ENCODE measurements at regions not wholly inside any gene's neighbourhood (a gene's known extent, or its start where the extent isn't known, plus 50 kb on each side); places are given as distances from the start of the nearest gene placed in this dataset.
A peak's percentile ranks its signal among the peaks of the same experiment; 100 is the strongest.
"Not testable (repeated sequence)": the region's sequence is repeated elsewhere in the genome, so short reads cannot be mapped to it uniquely, and the experiment has no call there.

DNA sequence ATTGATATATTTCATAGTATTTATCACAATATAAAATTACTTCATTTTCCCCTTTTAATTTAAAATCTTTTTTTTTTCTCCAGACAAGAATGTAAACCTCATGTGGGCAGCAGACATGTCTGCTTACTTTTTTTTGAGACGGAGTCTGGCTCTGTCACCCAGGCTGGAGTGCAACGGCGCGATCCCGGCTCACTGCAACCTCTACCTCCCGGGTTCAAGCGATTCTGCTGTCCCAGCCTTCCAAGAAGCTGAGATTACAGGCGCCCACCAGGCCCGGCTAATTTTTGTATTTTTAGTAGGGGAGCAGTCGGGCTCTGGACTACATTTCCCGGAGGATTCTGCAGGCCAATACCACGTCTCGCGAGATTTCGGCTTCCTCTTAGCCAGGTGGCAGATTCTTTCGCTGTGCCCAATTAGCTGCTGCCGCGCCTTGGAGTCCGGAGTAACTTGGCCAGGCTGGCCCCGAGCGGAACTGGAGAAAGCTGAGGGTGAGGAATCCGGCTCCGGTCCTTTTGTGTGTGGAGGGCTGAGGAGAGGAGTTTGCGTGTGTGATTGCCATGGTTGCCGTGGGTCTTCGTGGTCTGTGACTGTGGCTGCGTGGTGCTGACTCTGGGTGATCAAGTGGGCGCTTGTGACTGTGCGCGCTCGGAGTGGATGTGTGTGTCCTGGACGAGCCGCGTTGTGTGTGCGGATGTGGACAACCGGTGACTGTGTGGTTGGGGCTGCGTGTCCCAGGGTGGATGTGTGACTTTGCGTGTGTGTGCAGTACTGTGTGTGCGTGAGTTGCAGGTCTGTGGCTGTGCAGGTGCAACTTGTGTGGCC lies 313.0 kb upstream of the ZNF337 start:
- H3K4me3 ChIP-seq (ENCODE audit: low read depth, low read length), result peak overlapping the region; percentile 87
- DNase-seq (ENCODE audit: low read depth), result peak; percentile 91

GRCh38 chr20:26008026-26008425 lies 311.4 kb upstream of the ZNF337 start:
- not testable (repeated sequence) for H3K4me3 ChIP-seq (ENCODE audit: low read depth, low read length); DNase-seq (ENCODE audit: low read depth)

GRCh38 chr20:26006164-26006563 lies 309.5 kb upstream of the ZNF337 start:
- H3K4me3 ChIP-seq (ENCODE audit: low read depth, low read length); DNase-seq (ENCODE audit: low read depth): not testable (repeated sequence)

GRCh38 chr20:26003959-26004358 lies 307.3 kb upstream of the ZNF337 start:
- not testable (repeated sequence) for H3K4me3 ChIP-seq (ENCODE audit: low read depth, low read length)

DNA sequence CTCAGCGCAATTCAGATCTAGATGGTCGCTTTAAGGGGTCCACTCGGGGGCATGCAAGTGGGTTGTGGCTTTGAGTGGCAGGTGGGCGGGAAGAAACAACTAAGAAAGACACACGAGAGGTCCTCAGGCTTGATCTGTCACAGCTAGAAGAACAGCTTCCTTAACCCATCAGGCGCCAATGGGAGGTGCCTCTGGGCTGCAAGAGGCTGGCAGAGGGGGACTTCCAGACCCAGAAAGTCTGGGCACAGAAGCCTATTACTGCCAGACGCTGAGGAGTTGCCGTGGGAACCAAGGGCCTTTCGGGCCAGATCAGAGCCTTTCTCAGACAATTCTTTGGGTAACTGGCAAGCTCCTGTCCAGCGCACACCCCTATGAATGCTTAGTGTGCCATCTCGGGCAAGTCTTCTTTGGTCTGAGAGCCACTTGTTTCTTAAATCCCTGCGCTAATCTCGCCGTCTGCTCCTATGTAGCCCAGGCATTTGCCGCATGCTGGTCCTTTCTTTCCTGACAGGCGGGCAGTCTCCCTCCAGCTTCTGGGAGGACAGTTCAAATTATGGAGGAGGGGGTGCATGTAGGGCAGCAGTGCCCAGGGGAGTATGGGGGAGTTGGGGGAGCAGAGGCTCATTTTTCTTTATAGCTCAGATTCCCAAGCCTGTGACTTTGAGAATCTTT lies 300.9 kb upstream of the ZNF337 start:
- not testable (repeated sequence) for DNase-seq (ENCODE audit: low read depth)

More at GRCh38 chr20:26003959-26004358, 307.3 kb upstream of the ZNF337 start:
- not testable (repeated sequence) for DNase-seq (ENCODE audit: low read depth)

GRCh38 chr20:25992146-25992545 lies 295.5 kb upstream of the ZNF337 start:
- no peak overlapping the region for H3K4me3 ChIP-seq (ENCODE audit: low read depth, low read length)
- TF ChIP-seq, protein P1, sequence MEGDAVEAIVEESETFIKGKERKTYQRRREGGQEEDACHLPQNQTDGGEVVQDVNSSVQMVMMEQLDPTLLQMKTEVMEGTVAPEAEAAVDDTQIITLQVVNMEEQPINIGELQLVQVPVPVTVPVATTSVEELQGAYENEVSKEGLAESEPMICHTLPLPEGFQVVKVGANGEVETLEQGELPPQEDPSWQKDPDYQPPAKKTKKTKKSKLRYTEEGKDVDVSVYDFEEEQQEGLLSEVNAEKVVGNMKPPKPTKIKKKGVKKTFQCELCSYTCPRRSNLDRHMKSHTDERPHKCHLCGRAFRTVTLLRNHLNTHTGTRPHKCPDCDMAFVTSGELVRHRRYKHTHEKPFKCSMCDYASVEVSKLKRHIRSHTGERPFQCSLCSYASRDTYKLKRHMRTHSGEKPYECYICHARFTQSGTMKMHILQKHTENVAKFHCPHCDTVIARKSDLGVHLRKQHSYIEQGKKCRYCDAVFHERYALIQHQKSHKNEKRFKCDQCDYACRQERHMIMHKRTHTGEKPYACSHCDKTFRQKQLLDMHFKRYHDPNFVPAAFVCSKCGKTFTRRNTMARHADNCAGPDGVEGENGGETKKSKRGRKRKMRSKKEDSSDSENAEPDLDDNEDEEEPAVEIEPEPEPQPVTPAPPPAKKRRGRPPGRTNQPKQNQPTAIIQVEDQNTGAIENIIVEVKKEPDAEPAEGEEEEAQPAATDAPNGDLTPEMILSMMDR (IDR thresholded peaks at IDR 0.05; ENCODE audit: low read depth, low read length, missing control alignments), result no peak
- no peak for DNase-seq (ENCODE audit: low read depth)

More for the DNA sequence above, 300.9 kb upstream of the ZNF337 start:
- H3K4me3 ChIP-seq (ENCODE audit: low read depth, low read length), result not testable (repeated sequence)

DNA sequence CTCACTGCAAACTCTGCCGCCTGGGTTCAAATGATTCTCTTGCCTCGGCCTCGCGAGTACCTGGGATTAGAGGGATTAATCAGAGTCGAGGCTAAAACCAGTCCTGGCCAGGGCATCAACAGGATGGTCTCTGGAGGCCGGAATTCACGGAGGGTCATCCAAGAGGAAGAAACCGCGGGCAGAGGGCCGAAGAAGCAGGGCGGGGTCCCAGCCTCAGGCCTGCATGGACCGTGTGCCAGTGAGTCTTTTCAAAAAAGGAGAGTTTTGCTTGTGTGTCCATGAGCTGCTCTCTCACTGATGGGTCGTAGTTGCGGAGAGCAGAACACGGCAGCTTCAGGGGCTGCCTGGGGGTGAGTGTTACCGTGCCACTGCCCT lies 295.1 kb upstream of the ZNF337 start:
- DNase-seq (ENCODE audit: low read depth), result no peak
- no peak overlapping the region for H3K4me3 ChIP-seq (ENCODE audit: low read depth, low read length)
- TF ChIP-seq, protein P1 (IDR thresholded peaks at IDR 0.05; ENCODE audit: low read depth, low read length, missing control alignments), result no peak

DNA sequence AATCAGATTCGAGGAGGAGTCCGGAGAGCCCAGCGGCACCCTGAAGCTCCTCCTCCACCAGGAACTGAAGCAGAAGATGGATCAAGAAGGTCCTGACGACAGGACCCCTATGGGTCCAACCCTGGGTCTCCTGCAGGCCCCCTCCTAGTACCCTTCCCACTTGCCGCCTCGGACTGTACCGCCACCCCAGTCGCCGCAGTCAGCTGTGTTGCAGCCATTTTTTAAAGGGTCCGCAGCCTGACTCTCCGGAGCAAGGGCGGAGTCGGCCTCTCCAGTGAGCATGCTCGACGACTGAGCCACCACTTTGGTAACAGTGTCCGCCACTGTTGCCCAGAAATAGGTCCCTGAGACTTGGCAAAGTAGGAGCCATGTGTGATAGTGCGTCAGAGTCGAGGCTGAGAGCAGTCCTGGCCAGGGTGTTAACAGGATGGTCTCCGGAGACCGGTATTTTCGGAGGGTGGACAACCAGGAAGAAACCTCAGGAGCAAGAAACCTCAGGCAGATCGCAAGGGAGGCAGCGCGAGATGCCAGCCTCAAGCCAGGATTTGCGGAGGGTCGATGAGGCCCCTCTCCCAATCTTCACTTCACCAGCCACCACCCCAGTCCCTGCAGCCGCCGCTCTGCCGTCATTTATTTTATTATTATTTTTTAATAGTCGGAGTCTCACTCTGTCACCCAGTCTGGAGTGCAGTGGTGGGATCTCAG lies 294.6 kb upstream of the ZNF337 start:
- TF ChIP-seq, protein P1 (IDR thresholded peaks at IDR 0.05; ENCODE audit: low read depth, low read length, missing control alignments), result no peak
- DNase-seq (ENCODE audit: low read depth), result no peak
- no peak overlapping the region for H3K4me3 ChIP-seq (ENCODE audit: low read depth, low read length)

- H3K4me3 ChIP-seq (ENCODE audit: low read depth, low read length); DNase-seq (ENCODE audit: low read depth): not testable (repeated sequence)
These were observed 293.0 kb upstream of the ZNF337 start for GRCh38 chr20:25989686-25990085.

DNA sequence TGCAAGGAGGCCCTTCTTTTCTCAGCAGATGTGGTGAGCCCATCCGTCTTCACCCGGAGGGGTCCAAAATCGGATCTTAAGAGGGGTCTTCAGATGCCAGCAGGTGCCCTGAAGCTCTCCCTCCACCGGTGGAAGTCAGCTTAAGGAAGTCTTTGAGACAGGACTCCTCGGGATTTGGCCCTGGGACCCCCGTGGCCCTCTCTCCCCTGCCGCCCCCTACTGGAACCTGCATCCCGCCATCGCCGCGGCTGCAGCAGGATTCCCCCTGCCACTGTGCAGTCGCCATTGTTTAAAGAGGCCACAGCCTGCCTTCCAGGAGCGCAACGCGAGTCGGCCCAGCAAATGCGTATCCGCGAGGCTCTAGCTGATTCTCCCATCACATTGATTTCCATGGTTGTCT lies 292.5 kb upstream of the ZNF337 start:
- no peak for DNase-seq (ENCODE audit: low read depth)
- TF ChIP-seq, protein P1 (IDR thresholded peaks at IDR 0.05; ENCODE audit: low read depth, low read length, missing control alignments), result no peak
- H3K4me3 ChIP-seq (ENCODE audit: low read depth, low read length), result no peak overlapping the region

GRCh38 chr20:25987928-25988560 lies 291.4 kb upstream of the ZNF337 start:
- DNase-seq (ENCODE audit: low read depth); H3K4me3 ChIP-seq (ENCODE audit: low read depth, low read length): not testable (repeated sequence)
